ENCODE measurements at regions not wholly inside any gene's neighbourhood (a gene's known extent, or its start where the extent isn't known, plus 50 kb on each side); places are given as distances from the start of the nearest gene placed in this dataset.

DNA sequence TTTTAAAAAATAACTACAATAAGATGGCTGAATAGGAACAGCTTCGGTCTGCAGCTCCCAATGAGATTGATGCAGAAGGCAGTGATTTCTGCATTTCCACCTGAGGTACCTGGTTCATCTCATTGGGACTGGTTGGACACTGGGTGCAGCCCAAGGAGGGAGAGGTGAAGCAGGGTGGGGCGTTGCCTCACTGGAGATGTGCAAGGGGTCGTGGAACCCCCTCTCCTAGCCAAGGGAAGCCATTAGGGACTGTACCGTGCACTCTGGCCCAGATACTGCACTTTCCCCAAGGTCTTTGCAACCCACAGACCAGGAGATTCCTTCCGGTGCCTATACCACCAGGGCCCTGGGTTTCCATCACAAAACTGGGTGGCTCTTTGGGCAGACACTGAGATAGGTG lies 640.1 kb downstream of the IQCM start:
- TF ChIP-seq, protein P1, sequence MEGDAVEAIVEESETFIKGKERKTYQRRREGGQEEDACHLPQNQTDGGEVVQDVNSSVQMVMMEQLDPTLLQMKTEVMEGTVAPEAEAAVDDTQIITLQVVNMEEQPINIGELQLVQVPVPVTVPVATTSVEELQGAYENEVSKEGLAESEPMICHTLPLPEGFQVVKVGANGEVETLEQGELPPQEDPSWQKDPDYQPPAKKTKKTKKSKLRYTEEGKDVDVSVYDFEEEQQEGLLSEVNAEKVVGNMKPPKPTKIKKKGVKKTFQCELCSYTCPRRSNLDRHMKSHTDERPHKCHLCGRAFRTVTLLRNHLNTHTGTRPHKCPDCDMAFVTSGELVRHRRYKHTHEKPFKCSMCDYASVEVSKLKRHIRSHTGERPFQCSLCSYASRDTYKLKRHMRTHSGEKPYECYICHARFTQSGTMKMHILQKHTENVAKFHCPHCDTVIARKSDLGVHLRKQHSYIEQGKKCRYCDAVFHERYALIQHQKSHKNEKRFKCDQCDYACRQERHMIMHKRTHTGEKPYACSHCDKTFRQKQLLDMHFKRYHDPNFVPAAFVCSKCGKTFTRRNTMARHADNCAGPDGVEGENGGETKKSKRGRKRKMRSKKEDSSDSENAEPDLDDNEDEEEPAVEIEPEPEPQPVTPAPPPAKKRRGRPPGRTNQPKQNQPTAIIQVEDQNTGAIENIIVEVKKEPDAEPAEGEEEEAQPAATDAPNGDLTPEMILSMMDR (IDR thresholded peaks at IDR 0.05; ENCODE audit: low read depth, low read length): no peak
- TF ChIP-seq EZH2phosphoT487 (IDR thresholded peaks at IDR 0.05; ENCODE audit: low read depth): no peak

Data from OCI-LY3 (cell line).